ENCODE measurements at regions not wholly inside any gene's neighbourhood (a gene's known extent, or its start where the extent isn't known, plus 50 kb on each side); places are given as distances from the start of the nearest gene placed in this dataset.
"Not testable (repeated sequence)": the region's sequence is repeated elsewhere in the genome, so short reads cannot be mapped to it uniquely, and the experiment has no call there.

GRCh38 chr3:64395490-64395889, 170.2 kb upstream of the PRICKLE2 start:
- DNase-seq (ENCODE audit: low read depth in 3 of 3, low spot score in 2 of 3), result no peak

- DNase-seq (ENCODE audit: low read depth in 3 of 3, low spot score in 2 of 3), result no peak
Observed at GRCh38 chr3:64393193-64393592, 167.9 kb upstream of the PRICKLE2 start.

GRCh38 chr3:64392001-64392400, 166.7 kb upstream of the PRICKLE2 start:
- no peak for DNase-seq (ENCODE audit: low read depth in 3 of 3, low spot score in 2 of 3)

- no peak for DNase-seq (ENCODE audit: low read depth in 3 of 3, low spot score in 2 of 3)
Observed at GRCh38 chr3:64390893-64391292, 165.6 kb upstream of the PRICKLE2 start.

- DNase-seq (ENCODE audit: low read depth in 3 of 3, low spot score in 2 of 3), result no peak
Observed at GRCh38 chr3:64388886-64389285, 163.6 kb upstream of the PRICKLE2 start.

- no peak for DNase-seq (ENCODE audit: low read depth in 3 of 3, low spot score in 2 of 3)
Observed at GRCh38 chr3:64387688-64388087, 162.4 kb upstream of the PRICKLE2 start.

GRCh38 chr3:64385277-64385676, 160.0 kb upstream of the PRICKLE2 start:
- DNase-seq (ENCODE audit: low read depth in 3 of 3, low spot score in 2 of 3), result no peak

GRCh38 chr3:64384561-64384960, 159.3 kb upstream of the PRICKLE2 start:
- no peak for DNase-seq (ENCODE audit: low read depth in 3 of 3, low spot score in 2 of 3)

- no peak for DNase-seq (ENCODE audit: low read depth in 3 of 3, low spot score in 2 of 3)
Observed at GRCh38 chr3:64382153-64382552, 156.9 kb upstream of the PRICKLE2 start.

GRCh38 chr3:64381367-64381766, 156.1 kb upstream of the PRICKLE2 start:
- no peak for DNase-seq (ENCODE audit: low read depth in 3 of 3, low spot score in 2 of 3)

GRCh38 chr3:64380546-64380945, 155.3 kb upstream of the PRICKLE2 start:
- DNase-seq (ENCODE audit: low read depth in 3 of 3, low spot score in 2 of 3), result no peak

GRCh38 chr3:64379221-64379620, 154.0 kb upstream of the PRICKLE2 start:
- DNase-seq (ENCODE audit: low read depth in 3 of 3, low spot score in 2 of 3), result no peak

- no peak for DNase-seq (ENCODE audit: low read depth in 3 of 3, low spot score in 2 of 3)
Observed at GRCh38 chr3:64377942-64378341, 152.7 kb upstream of the PRICKLE2 start.

- DNase-seq (ENCODE audit: low read depth in 3 of 3, low spot score in 2 of 3), result no peak
Observed at GRCh38 chr3:64375737-64376136, 150.5 kb upstream of the PRICKLE2 start.

- no peak for DNase-seq (ENCODE audit: low read depth in 3 of 3, low spot score in 2 of 3)
Observed at GRCh38 chr3:64369390-64369789, 144.1 kb upstream of the PRICKLE2 start.

GRCh38 chr3:64368257-64369020, 143.2 kb upstream of the PRICKLE2 start:
- DNase-seq (ENCODE audit: low read depth in 3 of 3, low spot score in 2 of 3), result no peak

- no peak for DNase-seq (ENCODE audit: low read depth in 3 of 3, low spot score in 2 of 3)
Observed at GRCh38 chr3:64365877-64366276, 140.6 kb upstream of the PRICKLE2 start.

GRCh38 chr3:64363842-64364241, 138.6 kb upstream of the PRICKLE2 start:
- DNase-seq (ENCODE audit: low read depth in 3 of 3, low spot score in 2 of 3), result no peak

- DNase-seq (ENCODE audit: low read depth in 3 of 3, low spot score in 2 of 3), result no peak
Observed at GRCh38 chr3:64361962-64362735, 136.9 kb upstream of the PRICKLE2 start.

- DNase-seq (ENCODE audit: low read depth in 3 of 3, low spot score in 2 of 3), result not testable (repeated sequence)
Observed at GRCh38 chr3:64361036-64361435, 135.8 kb upstream of the PRICKLE2 start.

- no peak for DNase-seq (ENCODE audit: low read depth in 3 of 3, low spot score in 2 of 3)
Observed at GRCh38 chr3:64360280-64360679, 135.0 kb upstream of the PRICKLE2 start.

GRCh38 chr3:64359735-64360134, 134.5 kb upstream of the PRICKLE2 start:
- DNase-seq (ENCODE audit: low read depth in 3 of 3, low spot score in 2 of 3), result no peak
